GM18505 (cell line): ENCODE measurements at regions not wholly inside any gene's neighbourhood (a gene's known extent, or its start where the extent isn't known, plus 50 kb on each side); places are given as distances from the start of the nearest gene placed in this dataset.

Source experiments
- ATAC-seq: cut with Tn5 transposase; IDR thresholded peaks from one replicate; pipeline ENCODE4 v1.9.1; 2021; ENCODE audit not compliant: unreplicated experiment
- POLR2A ChIP-seq: IDR thresholded peaks from 4 replicates; pipeline ENCODE4 v1.6.1; 2011; ENCODE audit warnings: borderline replicate concordance; ENCODE audit not compliant: insufficient read depth, insufficient read length; ENCODE audit errors: extremely low read depth

DNA sequence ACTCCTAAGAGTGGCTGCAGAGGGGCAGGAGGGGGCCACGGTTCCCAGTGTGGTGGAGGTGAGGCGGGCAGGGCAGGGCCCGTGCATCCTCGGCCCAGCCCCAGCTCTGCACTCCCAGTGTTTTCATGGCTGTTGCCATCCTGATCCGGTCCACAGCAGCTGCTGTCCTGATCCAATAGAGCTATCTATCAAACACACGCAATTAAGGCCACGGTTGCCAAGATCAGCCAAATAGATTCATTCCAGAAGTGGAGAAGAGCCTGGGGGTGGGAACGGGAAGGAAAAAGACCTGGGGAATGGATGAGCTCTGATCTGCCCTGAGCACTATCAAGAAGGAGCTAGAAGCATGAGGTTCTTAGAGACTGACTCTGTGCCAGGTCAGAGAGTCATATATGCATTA is 160.9 kb upstream of the SYT13 start:
- no peak for TF ChIP-seq POLR2A
- no peak for ATAC-seq

DNA sequence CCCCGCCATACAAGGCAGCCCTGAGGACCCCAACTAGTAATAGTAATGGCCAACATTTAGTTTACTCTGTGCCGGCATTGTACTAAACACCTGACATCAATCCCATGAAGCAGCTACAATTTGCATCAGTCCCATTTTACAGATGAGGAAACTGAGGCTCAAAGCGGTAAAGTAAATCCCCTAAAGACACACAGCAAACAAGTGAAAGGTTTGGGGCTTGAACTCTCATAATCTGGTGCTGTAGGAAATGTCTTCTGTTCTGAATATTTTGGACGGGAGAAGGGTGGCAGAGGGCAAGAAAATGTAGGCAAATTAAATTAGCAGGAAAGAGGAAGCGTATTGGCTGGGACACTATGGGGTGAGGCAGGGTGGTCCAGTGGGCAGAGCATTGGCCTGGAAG is 160.3 kb upstream of the SYT13 start:
- ATAC-seq = no peak
- no peak for TF ChIP-seq POLR2A

GRCh38 chr11:45444796-45445195 is 158.7 kb upstream of the SYT13 start:
- no peak for ATAC-seq
- no peak for TF ChIP-seq POLR2A

DNA sequence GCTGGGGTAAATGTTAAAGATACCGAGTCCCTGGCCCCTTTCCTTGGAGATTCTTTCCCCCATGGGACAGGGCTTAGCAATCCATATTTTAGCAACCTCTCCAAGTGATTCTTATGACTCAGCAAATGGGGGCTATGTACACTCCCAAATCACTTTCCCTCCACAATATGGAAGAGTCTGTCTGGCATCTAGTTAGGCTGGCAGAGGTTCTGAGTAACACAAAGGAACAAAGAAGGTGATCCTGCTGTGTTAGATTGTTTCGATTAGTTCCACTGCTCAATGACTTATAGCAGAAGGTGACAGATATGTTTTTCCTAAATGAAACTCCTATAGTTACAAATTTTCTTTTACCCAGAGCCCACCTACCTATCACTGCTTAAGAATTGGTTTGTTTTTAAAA is 154.0 kb upstream of the SYT13 start:
- no peak for ATAC-seq
- TF ChIP-seq POLR2A = no peak

DNA sequence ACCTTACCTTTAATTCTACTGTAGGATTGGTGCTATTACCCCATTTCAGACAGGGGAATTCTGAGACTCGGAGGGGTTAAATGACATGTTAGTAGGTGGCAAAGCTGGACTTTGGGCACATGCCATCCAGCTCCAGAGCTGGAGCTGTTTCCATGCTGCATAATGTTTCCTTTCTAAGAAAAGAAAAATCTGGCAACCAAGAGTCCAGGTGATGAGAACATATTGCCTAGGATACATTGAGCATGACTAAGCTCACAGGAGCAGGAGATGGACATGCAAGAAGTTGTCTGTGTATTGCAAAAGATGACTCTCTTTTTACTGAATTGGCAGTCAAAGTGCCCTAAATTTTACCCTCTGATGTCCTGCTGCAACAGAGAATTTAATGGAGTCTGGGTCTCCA is 150.8 kb upstream of the SYT13 start:
- TF ChIP-seq POLR2A = no peak
- ATAC-seq = no peak

- ATAC-seq = no peak
- TF ChIP-seq POLR2A = no peak
Measured at GRCh38 chr11:45436118-45436517, 150.0 kb upstream of the SYT13 start.

GRCh38 chr11:45435706-45436105 is 149.6 kb upstream of the SYT13 start:
- no peak for ATAC-seq
- no peak for TF ChIP-seq POLR2A

DNA sequence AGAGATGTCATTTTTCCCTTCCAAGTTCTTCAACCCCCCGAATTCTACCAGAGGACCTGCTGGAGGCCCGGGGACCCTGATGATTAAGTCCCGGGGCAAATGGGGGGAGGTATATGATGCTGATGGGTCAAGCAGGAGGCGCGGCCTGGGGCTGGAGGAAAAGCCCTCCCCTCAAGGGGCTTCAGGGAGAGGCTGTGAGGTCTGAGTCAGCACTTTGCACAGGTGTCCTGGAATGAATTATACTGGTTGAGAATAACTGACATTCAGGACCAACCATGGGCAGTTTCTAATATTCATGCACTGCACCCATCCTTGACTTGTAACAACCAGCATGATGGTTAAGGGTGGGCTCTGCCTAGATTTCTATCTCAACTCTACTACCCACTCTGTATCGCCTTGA is 146.8 kb upstream of the SYT13 start:
- TF ChIP-seq POLR2A = no peak
- no peak for ATAC-seq

DNA sequence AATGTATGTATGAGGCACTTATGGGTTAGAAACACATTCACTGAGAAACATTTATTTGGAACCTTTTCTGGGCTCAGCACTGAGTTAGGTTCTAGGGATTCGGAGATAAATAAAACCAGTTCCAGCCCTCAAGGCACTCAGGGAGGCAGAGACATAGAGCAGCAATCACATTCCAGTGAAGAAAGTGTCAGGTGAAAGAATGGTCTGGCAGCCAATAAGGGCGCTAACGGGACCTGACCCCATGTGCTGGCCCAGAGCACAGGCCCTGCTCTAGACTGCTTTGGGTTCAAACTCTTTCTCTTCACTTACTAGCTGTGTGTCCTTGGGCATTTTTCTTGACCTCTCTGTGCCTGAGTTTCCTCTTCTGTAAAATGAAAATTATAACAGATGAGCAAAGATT is 146.0 kb upstream of the SYT13 start:
- no peak for TF ChIP-seq POLR2A

DNA sequence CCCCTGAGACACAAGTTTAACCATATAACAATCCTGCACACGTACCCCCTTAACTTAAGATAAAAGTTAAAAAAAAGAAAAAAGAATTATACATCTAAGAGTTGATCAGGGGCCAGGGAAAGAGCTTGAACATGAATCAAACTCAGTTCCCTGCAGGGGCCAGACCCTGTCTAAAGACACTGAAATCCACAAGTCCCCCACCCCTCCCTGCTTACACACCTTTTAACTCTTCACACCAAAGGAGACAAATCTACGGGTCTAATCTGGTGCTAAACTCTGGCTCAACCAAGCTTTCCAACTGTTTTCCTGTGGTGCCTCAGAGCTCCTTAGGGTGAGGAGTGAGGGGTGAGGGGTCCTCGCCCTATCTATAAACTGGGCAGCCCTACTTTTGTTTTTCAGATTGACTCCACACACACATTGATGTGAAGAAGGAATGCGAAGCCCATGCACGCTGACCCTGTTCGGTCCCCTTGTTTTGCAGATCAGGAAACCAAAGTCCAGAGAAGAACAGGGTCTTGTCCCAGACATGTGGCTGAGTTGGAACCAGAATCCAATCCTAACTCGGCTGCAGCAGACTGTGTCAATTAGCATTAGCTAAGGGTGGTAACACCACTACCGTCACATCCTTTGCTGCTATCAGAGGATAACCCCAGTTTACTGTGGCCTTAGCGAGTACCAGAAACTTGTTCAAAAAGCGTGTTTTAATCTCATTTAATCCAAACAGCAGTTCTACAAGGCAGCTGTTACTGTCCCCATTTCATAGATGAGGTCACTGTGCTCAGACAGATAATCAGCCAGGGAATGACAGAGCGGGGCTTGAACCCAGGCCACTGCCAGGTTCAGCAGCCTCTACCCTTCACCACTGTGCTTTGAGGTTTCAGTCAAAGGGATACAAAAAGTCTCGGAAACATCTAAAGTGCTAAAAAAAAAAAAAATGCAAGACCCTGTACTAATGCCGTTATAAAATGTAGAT is 145.2 kb upstream of the SYT13 start:
- TF ChIP-seq POLR2A = no peak
- ATAC-seq = no peak

More for the DNA sequence above, 146.0 kb upstream of the SYT13 start:
- ATAC-seq = no peak

DNA sequence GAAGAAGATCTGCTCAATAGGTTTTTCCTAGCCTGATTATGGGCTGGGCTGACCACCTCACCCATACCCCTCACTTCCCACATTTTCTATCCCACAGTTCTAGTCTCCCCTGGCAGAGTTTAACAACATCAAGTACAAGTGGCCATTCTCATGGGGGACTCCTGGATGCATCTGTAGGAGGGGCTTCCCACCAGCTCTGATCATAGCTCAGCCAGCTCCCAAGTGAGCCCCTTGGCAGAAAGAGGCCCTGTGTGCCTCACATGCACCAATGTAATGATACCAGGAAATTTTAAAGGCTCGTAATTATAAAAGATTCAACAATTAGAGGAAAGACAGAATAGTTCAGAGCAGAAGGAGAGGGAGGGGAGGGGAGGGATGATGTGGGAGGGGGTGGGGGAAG is 144.2 kb upstream of the SYT13 start:
- no peak for TF ChIP-seq POLR2A
- ATAC-seq = no peak

GRCh38 chr11:45429719-45430118 is 143.6 kb upstream of the SYT13 start:
- TF ChIP-seq POLR2A = no peak

DNA sequence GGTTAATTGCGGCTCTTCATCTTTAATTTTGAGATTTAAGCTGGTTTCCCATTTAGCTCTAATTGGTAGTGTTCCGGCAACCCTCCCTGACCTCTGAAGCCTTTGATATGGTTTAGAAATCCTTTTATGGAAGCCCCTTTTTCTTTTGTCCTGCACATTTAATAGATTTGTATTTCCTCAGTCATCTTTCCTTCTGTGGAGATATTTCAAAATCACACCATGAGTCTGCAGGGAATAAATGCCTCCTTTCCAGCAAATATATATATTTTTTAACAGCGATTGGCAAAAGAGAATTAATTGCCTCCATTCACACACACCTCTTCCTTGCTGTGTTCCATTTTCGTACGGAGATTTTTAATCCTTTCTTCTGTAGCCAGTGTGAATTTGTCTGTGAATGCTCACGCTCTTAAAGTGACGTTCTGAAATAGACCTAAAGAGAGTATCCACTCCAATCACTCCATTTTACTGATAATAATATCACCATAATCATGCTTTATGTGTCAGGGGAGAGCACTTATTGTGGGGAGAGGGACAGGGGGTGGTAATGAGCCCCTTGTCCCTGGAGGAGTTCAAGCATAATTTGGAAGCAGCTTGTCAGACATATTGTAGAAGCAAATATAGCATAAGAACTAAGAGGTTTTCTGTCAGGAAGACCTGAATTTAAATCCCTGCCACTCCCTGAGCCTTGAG is 142.5 kb upstream of the SYT13 start:
- no peak for TF ChIP-seq POLR2A
- no peak for ATAC-seq

More at GRCh38 chr11:45429719-45430118, 143.6 kb upstream of the SYT13 start:
- ATAC-seq = no peak

- no peak for ATAC-seq
- TF ChIP-seq POLR2A = no peak
Measured at GRCh38 chr11:45428116-45428515, 142.0 kb upstream of the SYT13 start.
